ENCODE measurements at regions not wholly inside any gene's neighbourhood (a gene's known extent, or its start where the extent isn't known, plus 50 kb on each side); places are given as distances from the start of the nearest gene placed in this dataset.

DNA sequence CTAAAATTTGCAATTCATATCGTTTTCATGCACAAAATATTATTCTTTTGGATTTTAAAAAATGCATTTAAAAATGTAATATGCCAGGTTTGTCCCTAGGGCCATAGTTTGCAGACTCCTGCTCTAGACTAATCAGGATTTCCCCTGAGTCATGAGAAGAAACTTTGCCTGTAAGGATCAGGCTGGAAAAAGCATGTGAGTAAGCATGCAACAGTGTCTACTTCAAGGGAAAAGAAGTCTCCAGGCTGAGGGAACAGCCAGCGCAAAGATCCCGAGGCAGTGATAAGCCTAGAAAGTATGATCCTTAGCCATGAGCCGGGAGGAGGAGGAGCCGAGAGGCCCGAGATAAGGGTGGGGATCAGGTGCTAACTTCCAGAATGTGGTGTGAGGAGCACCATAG is 382.8 kb upstream of the CFAP20DC start:
- TF ChIP-seq POLR2A (IDR thresholded peaks at IDR 0.05), result no peak
- TF ChIP-seq, protein P1, sequence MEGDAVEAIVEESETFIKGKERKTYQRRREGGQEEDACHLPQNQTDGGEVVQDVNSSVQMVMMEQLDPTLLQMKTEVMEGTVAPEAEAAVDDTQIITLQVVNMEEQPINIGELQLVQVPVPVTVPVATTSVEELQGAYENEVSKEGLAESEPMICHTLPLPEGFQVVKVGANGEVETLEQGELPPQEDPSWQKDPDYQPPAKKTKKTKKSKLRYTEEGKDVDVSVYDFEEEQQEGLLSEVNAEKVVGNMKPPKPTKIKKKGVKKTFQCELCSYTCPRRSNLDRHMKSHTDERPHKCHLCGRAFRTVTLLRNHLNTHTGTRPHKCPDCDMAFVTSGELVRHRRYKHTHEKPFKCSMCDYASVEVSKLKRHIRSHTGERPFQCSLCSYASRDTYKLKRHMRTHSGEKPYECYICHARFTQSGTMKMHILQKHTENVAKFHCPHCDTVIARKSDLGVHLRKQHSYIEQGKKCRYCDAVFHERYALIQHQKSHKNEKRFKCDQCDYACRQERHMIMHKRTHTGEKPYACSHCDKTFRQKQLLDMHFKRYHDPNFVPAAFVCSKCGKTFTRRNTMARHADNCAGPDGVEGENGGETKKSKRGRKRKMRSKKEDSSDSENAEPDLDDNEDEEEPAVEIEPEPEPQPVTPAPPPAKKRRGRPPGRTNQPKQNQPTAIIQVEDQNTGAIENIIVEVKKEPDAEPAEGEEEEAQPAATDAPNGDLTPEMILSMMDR (IDR thresholded peaks at IDR 0.05), result no peak

Data from heart left ventricle (tissue), 13 donors.